Omental fat pad (tissue), 3 donors: ENCODE measurements at regions not wholly inside any gene's neighbourhood (a gene's known extent, or its start where the extent isn't known, plus 50 kb on each side); places are given as distances from the start of the nearest gene placed in this dataset.

ENCODE experiments used
- ATAC-seq: fragments of 150-250 bp; one replicate; pipeline ENCODE4 v1.9.1; 2016; ENCODE audit warnings: mild to moderate bottlenecking, moderate library complexity; ENCODE audit not compliant: low FRiP score
- DNase-seq: peaks from one replicate; pipeline ENCODE4 v3.0.0-alpha.2; 2019; ENCODE audit warnings: low spot score
- TF ChIP-seq, protein P1 (sequence below), 3 donors: fragments of 450-650 bp; IDR thresholded peaks; one replicate each; pipeline ENCODE4 v1.5.1; 2016 to 2017; ENCODE audit warnings: antibody characterized with exemption in 3 of 3, mild to moderate bottlenecking in 3 of 3, moderate library complexity in 2 of 3

DNA sequence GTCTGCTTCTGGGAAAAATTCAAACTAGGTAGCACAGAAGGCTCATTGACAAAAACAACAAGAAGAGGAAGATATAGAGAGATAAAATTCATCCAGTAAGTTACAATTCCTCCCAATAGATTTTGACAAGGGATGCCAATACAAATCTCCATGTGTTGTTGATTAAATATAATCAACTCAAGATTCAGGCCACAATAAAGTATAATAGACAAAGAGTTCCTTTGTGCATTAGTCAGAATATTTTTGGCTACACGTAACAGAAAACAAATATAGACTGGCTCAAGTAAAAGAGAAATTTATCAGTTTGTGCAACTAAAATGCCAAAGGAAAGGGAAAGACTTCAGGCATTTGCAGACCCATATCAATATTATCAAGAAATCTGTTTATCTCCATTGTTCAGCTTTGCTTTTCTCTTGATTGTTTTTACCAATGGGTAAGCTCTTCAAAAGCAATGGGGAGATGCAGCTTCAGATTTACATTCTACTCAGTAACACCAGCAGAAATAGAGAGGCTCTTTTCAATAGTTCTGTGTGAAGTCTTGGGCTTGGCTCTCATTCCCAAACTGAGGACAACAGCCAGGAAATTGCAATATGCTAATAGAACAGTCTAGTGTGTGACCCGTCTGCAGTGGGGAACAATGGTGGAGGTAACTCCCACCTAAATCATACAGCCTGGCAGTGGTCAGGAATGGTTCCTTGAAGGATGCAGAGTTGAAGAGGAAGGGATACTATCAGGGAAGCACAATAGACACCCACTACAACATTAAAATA is 77.6 kb upstream of the PROK2 start:
- no peak for DNase-seq
- no peak for ATAC-seq
- TF ChIP-seq, protein P1, sequence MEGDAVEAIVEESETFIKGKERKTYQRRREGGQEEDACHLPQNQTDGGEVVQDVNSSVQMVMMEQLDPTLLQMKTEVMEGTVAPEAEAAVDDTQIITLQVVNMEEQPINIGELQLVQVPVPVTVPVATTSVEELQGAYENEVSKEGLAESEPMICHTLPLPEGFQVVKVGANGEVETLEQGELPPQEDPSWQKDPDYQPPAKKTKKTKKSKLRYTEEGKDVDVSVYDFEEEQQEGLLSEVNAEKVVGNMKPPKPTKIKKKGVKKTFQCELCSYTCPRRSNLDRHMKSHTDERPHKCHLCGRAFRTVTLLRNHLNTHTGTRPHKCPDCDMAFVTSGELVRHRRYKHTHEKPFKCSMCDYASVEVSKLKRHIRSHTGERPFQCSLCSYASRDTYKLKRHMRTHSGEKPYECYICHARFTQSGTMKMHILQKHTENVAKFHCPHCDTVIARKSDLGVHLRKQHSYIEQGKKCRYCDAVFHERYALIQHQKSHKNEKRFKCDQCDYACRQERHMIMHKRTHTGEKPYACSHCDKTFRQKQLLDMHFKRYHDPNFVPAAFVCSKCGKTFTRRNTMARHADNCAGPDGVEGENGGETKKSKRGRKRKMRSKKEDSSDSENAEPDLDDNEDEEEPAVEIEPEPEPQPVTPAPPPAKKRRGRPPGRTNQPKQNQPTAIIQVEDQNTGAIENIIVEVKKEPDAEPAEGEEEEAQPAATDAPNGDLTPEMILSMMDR (IDR thresholded peaks at IDR 0.05), result no peak

DNA sequence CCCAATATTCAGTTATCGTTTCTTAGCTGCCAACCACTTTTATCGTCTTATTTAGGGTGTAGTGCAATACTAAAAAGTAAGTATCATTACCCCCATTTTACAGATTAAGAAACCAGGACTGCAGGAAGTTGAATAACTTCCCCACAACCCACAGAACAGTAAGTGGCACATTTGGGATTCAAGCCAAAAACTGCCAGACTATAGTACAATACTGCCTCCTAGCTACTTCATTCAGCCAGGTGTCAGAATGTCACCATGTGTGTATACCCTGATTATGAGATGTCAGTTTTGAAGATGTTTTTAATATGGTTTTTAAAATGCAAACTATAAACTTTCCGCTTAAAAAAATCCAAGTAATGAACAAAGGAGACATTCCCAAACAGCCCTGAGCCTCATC is 74.2 kb upstream of the PROK2 start:
- ATAC-seq, result no peak
- no peak for DNase-seq
- TF ChIP-seq, protein P1 (IDR thresholded peaks at IDR 0.05), result no peak

DNA sequence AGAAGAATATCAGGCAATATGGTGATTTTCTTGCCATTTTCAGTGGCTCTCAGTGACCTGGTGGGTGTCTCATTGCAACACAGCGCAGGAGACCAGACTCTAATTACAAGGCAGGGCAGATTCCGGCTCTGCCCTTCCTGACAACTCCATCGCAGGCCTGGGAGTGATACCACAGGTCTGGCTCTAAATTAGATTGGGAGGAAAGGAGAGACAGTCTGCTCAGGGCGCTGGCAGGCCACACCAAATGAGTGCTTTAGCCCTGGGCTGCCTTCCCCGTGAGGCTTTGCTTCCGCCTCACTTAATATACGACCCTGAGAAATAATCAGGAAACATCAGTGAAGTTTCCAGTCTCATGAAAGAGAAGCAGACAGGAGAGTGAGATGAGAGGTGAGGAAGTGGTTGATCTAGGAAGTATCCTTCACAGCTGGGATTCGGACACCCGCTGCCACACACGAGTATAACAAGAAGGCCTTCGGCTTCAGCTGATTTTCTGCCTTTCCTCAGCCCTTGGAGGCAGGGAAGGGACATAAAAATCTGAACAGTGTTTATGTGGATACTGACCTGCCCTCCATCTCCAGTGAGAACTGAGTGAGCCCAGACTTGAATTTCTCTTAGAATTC is 73.7 kb upstream of the PROK2 start:
- TF ChIP-seq, protein P1 (IDR thresholded peaks at IDR 0.05), result no peak
- DNase-seq (no peak), ATAC-seq (no peak)

DNA sequence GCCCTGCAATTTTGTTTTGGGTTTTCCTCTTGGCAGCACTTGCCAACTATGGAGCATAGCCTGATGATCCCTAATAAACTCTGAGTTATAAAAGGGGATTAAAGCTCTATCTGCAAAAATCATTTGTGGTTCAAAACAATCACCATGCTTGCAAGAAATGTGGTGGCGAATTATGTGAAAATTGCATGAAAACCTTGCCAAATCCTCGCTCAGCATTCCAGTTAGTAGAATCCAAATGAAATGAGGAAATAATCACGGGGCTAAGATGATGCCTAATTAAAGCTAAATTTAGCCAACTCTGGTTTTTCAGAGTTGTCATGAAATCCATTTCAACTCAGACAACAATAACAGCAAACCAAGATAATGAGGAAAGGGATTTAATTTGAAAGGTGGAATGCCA is 73.0 kb upstream of the PROK2 start:
- TF ChIP-seq, protein P1 (IDR thresholded peaks at IDR 0.05), result no peak
- no peak for ATAC-seq
- no peak for DNase-seq

DNA sequence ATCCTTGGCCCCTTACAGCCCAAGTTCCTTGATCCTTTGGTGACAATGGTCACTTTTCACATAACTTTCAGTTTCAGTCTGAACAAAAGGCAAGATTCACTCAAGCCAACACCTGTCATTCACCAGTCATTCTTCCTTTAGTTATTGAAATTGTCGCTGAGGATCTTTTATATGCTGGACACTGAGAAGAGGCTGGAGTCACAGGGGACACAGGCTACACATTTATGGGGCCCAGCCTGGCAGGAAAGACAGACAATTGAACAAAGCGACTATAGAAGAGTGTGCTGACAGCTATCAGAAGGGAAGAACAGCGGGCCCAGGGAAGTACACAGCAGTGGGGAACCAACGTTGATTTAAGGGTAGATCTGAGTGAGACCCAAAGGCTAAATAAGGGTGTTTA is 69.8 kb upstream of the PROK2 start:
- TF ChIP-seq, protein P1 (IDR thresholded peaks at IDR 0.05), result no peak
- ATAC-seq, result no peak
- DNase-seq, result no peak

DNA sequence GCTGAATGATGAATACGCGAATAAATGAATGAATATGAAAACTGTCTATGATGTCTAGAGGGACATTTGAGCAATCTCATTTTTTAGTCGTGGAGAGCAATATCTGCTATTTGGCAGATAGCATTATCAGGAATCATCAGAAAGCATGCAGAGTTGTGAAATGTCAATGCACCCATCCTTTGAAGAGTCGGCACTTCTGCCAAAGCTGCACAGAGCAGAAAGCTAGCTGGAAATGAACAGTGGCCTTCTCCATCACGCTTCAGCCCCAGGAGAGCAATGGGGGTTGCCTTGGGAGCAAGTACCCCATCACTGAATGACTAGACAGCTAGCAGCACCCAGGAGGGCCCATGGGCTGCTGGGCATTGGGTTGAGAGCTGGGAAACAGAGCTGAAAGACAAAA is 69.1 kb upstream of the PROK2 start:
- no peak for DNase-seq
- ATAC-seq, result no peak
- TF ChIP-seq, protein P1 (IDR thresholded peaks at IDR 0.05), result no peak

DNA sequence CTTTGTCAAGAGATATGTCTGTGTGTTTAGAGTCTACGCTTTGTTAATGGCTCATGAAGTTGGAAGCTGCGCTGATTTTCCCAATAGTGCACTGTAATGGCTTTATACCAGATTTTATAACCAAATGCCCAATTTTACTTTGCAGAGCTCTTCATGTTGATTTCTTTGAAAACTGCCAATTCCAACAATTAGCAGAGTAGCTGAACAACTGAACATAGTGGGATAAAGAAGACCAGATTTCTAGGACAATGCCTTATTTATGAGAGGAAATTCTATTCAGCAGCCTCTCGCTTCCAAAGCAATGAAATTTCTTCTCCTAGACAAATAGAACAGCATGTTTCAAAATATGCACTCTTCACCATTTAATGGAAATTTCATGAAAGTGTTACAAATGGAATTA is 66.9 kb upstream of the PROK2 start:
- TF ChIP-seq, protein P1 (IDR thresholded peaks at IDR 0.05), result no peak
- DNase-seq (no peak), ATAC-seq (no peak)
